ENCODE measurements at regions not wholly inside any gene's neighbourhood (a gene's known extent, or its start where the extent isn't known, plus 50 kb on each side); places are given as distances from the start of the nearest gene placed in this dataset.

DNA sequence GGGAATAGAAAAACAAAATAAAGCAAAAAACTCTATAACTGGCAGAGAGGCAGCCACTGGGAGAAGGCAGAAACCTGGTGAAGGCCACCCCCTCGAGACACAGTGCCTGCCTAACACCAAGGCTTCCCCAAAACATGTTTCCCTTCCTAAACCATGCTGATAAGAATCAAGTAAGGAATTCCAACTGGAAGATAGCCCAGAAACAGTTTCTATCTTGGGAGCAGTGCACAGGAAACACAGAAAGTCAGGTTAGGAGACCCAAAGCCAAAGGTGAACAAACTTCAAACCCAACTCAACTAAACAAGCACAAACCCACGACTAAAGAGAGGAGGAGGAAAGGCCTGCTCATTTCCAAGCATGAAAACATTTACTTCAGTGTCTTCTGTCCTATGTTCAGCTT, 433.7 kb upstream of the RGS17 start:
- TF ChIP-seq, protein P1, sequence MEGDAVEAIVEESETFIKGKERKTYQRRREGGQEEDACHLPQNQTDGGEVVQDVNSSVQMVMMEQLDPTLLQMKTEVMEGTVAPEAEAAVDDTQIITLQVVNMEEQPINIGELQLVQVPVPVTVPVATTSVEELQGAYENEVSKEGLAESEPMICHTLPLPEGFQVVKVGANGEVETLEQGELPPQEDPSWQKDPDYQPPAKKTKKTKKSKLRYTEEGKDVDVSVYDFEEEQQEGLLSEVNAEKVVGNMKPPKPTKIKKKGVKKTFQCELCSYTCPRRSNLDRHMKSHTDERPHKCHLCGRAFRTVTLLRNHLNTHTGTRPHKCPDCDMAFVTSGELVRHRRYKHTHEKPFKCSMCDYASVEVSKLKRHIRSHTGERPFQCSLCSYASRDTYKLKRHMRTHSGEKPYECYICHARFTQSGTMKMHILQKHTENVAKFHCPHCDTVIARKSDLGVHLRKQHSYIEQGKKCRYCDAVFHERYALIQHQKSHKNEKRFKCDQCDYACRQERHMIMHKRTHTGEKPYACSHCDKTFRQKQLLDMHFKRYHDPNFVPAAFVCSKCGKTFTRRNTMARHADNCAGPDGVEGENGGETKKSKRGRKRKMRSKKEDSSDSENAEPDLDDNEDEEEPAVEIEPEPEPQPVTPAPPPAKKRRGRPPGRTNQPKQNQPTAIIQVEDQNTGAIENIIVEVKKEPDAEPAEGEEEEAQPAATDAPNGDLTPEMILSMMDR (IDR thresholded peaks at IDR 0.05): no peak
- no peak for TF ChIP-seq POLR2A (IDR thresholded peaks at IDR 0.05)
